ENCODE measurements at regions not wholly inside any gene's neighbourhood (a gene's known extent, or its start where the extent isn't known, plus 50 kb on each side); places are given as distances from the start of the nearest gene placed in this dataset.

- TF ChIP-seq RARB (CRISPR knock-in tag; IDR thresholded peaks at IDR 0.05) = no peak
- no peak for TF ChIP-seq CSDC2 (CRISPR knock-in tag; IDR thresholded peaks at IDR 0.05)
- no peak for TF ChIP-seq TSHZ2 (CRISPR knock-in tag; IDR thresholded peaks at IDR 0.05)
- no peak for TF ChIP-seq ISL1 (CRISPR knock-in tag; IDR thresholded peaks at IDR 0.05)
- no peak for TF ChIP-seq ZNF8 (CRISPR knock-in tag; IDR thresholded peaks at IDR 0.05)
- no peak for TF ChIP-seq ZNF70 (CRISPR knock-in tag; IDR thresholded peaks at IDR 0.05)
- no peak for TF ChIP-seq TOX (CRISPR knock-in tag; IDR thresholded peaks at IDR 0.05; ENCODE audit: borderline replicate concordance)
- no peak for TF ChIP-seq ESRRG (CRISPR knock-in tag; IDR thresholded peaks at IDR 0.05)
- TF ChIP-seq ZNF565 (CRISPR knock-in tag; conservative IDR thresholded peaks at IDR 0.05; ENCODE audit: low read depth) = no peak
- no peak for TF ChIP-seq BACH2 (CRISPR knock-in tag; IDR thresholded peaks at IDR 0.05; ENCODE audit: borderline replicate concordance)
- TF ChIP-seq ARNTL (CRISPR knock-in tag; IDR thresholded peaks at IDR 0.05; ENCODE audit: borderline replicate concordance, low read depth) = no peak
- ATAC-seq = no peak
Observed at GRCh38 chr6:71474942-71475341, 186.3 kb downstream of the OGFRL1 start.

- ATAC-seq = no peak
- no peak for TF ChIP-seq TOX (CRISPR knock-in tag; IDR thresholded peaks at IDR 0.05; ENCODE audit: borderline replicate concordance)
- no peak for TF ChIP-seq ZC3H10 (CRISPR knock-in tag; IDR thresholded peaks at IDR 0.05)
- TF ChIP-seq BACH2 (CRISPR knock-in tag; IDR thresholded peaks at IDR 0.05; ENCODE audit: borderline replicate concordance) = no peak
- TF ChIP-seq GLIS3 (CRISPR knock-in tag; IDR thresholded peaks at IDR 0.05) = no peak
- no peak for TF ChIP-seq RARB (CRISPR knock-in tag; IDR thresholded peaks at IDR 0.05)
- TF ChIP-seq ESRRG (CRISPR knock-in tag; IDR thresholded peaks at IDR 0.05) = no peak
- no peak for TF ChIP-seq CREB5 (CRISPR knock-in tag; IDR thresholded peaks at IDR 0.05; ENCODE audit: low read depth)
- no peak for TF ChIP-seq ZFP30 (CRISPR knock-in tag; IDR thresholded peaks at IDR 0.05)
- TF ChIP-seq TSHZ2 (CRISPR knock-in tag; IDR thresholded peaks at IDR 0.05) = no peak
- TF ChIP-seq SNAI2 (CRISPR knock-in tag; IDR thresholded peaks at IDR 0.05) = no peak
- TF ChIP-seq ZNF565 (CRISPR knock-in tag; conservative IDR thresholded peaks at IDR 0.05; ENCODE audit: low read depth) = no peak
Observed at GRCh38 chr6:71476371-71476770, 187.8 kb downstream of the OGFRL1 start.

- no peak for ATAC-seq
- TF ChIP-seq CSDC2 (CRISPR knock-in tag; IDR thresholded peaks at IDR 0.05) (no peak), OSR1 (CRISPR knock-in tag; IDR thresholded peaks at IDR 0.05) (no peak), ZNF8 (CRISPR knock-in tag; IDR thresholded peaks at IDR 0.05) (no peak), ZNF565 (CRISPR knock-in tag; conservative IDR thresholded peaks at IDR 0.05; ENCODE audit: low read depth) (no peak), BACH2 (CRISPR knock-in tag; IDR thresholded peaks at IDR 0.05; ENCODE audit: borderline replicate concordance) (no peak), GLIS3 (CRISPR knock-in tag; IDR thresholded peaks at IDR 0.05) (no peak), ARNTL (CRISPR knock-in tag; IDR thresholded peaks at IDR 0.05; ENCODE audit: borderline replicate concordance, low read depth) (no peak), TOX (CRISPR knock-in tag; IDR thresholded peaks at IDR 0.05; ENCODE audit: borderline replicate concordance) (no peak), ZNF70 (CRISPR knock-in tag; IDR thresholded peaks at IDR 0.05) (no peak), ZFP3 (CRISPR knock-in tag; IDR thresholded peaks at IDR 0.05) (no peak), POU6F1 (CRISPR knock-in tag; IDR thresholded peaks at IDR 0.05; ENCODE audit: borderline replicate concordance, low read depth) (no peak), ISL1 (CRISPR knock-in tag; IDR thresholded peaks at IDR 0.05) (no peak)
Observed at GRCh38 chr6:71476872-71477271, 188.3 kb downstream of the OGFRL1 start.

Measured in SK-N-SH treated with all-trans-retinoic acid at 6 μM for 48 hours (cell line).